C4-2B (cell line): ENCODE measurements at regions not wholly inside any gene's neighbourhood (a gene's known extent, or its start where the extent isn't known, plus 50 kb on each side); places are given as distances from the start of the nearest gene placed in this dataset.

Source experiments
- CTCF ChIP-seq: fragments of 450-650 bp; conservative IDR thresholded peaks from 2 replicates; pipeline ENCODE4 v1.5.1; 2017; ENCODE audit warnings: mild to moderate bottlenecking
- ZFX ChIP-seq: fragments of 450-650 bp; IDR thresholded peaks from 2 replicates; pipeline ENCODE4 v1.6.1; 2017

DNA sequence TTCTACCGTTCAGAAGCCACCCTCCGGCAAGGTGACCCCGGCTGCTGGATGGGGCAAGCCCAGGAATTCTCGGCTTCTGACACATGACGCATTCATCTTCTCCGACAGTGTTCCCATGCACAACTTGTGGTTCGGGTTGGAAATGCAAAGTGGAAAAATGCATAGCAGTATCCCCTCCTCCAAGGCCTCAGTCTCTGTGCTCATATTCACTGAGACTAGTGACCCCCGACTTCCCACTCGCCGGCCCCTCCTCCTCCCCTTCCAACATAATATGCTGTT lies 70.0 kb upstream of the NTM start:
- no peak for TF ChIP-seq CTCF
- no peak for TF ChIP-seq ZFX
